DMS53 treated with DMSO at 0.1 percent for 48 hours (cell line): ENCODE measurements at regions not wholly inside any gene's neighbourhood (a gene's known extent, or its start where the extent isn't known, plus 50 kb on each side); places are given as distances from the start of the nearest gene placed in this dataset.
"Not testable (repeated sequence)": the region's sequence is repeated elsewhere in the genome, so short reads cannot be mapped to it uniquely, and the experiment has no call there.

Source experiments
- DNase-seq: peaks from one replicate; lab custom pipeline; 2025; ENCODE audit not compliant: unreplicated experiment; lab: John Stamatoyannopoulos, UW

DNA sequence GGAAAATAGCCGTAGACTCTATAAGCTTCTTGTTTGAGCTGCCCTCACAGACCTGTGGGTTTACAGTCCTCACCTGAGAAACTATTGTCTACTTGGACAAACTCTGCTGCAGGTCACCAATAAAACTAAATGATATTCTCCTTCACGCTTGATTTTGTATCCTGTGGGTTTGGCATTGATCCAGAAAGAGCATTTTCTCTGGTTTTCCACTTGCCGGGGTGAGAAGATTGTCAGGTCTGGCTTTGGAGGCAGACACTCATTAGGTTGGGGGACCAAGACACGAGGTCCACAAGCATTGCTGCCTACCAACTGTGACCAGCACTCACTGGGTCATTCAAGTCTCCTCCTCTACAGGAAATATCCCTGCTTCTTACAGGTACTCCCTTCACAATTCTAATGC, 68.5 kb downstream of the CDC14C start:
- DNase-seq, result no peak

DNA sequence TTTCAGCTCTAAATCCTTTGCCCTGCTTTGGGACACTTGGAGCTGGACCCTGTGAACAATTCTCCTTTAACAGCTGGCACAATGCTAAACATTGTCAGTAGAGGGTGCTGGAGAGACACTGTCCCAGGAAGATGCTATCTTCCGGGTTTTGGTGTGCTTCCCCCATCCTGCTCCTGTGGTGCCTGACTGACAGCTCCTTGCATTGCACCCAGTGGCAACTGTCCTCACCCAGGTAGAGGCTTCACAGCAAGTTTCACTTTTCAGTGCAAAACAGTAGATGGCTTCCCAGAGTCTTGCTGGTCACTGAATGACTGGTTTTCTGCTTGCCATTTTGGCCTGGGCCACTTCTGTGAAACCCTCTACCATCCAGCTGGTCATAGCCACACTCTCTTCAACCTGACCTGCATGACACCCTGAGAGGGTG, 77.3 kb downstream of the CDC14C start:
- DNase-seq, result peak; percentile 76

DNA sequence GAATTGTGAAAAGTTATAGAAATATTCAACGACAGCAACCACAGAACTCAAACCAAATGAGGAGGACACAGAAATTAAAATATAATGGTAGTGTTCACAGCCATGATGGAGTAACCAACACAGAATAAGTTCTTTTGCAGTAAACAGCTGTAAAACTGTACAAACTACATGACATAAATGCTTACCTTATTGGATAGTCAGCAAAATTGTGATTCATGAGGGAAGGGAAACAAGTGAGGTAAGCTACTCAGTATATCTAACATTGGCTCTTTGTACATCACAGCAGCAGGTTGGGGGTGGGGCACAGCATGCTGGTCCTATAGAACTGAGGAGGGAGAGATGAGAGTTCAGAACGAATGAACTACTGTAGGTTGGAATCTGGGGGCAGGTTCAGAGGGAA, 86.4 kb downstream of the CDC14C start:
- DNase-seq, result no peak

DNA sequence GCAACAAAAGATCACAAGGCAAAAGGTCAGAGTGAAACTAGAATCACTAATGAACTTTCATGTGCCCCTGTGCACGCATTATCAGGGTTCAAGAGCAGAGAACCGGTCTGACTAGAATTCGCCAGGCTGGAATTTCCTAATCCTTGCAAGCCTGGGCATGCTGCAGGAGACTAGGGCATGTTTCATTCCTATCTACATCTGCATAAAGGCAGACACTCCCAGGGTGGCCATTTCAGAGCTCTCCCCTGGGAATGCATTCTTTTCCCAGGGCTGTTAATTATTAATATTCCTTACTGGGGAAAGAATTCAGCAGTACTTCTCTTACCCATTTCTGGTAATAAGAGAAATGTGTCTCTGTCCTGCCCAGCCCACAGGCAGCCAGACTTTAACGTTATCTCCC, 90.5 kb downstream of the CDC14C start:
- no peak for DNase-seq

DNA sequence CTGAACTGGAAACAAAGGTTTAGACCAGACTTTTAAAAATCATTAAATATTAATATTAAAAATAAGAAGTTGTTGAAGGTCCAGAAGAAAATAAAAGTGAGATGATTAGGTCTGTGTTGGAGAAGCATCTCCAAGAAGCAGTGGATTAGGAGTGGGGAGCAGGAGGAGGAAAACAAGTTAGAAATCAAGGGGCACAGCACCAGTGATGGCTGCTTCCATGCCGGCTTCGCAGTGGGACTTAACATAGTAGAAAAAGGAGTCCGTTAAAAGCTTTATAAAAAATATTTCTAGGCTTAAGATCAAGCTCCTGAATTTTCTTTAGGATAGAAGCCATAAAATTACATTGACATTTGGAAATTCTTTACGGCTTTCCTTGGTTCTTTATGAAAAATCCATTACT, 95.8 kb downstream of the CDC14C start:
- no peak for DNase-seq

DNA sequence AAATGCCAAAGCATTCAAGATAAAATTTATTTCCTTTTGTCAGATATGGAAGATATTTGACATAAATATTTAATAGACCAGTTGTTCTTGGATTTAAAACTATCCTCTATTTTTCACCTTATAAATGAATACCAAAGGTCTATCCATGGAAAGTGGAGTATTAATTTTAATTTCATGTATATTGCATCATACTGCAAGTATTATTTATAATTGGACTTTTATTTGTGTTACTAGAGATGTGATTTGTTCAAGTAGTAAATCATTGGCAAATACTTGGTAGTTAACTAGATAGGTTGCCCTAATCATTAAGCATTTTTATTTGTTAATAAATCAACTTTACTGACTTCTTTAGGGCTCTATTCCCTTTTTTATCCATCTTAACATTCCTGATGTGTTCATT, 98.1 kb downstream of the CDC14C start:
- no peak for DNase-seq

DNA sequence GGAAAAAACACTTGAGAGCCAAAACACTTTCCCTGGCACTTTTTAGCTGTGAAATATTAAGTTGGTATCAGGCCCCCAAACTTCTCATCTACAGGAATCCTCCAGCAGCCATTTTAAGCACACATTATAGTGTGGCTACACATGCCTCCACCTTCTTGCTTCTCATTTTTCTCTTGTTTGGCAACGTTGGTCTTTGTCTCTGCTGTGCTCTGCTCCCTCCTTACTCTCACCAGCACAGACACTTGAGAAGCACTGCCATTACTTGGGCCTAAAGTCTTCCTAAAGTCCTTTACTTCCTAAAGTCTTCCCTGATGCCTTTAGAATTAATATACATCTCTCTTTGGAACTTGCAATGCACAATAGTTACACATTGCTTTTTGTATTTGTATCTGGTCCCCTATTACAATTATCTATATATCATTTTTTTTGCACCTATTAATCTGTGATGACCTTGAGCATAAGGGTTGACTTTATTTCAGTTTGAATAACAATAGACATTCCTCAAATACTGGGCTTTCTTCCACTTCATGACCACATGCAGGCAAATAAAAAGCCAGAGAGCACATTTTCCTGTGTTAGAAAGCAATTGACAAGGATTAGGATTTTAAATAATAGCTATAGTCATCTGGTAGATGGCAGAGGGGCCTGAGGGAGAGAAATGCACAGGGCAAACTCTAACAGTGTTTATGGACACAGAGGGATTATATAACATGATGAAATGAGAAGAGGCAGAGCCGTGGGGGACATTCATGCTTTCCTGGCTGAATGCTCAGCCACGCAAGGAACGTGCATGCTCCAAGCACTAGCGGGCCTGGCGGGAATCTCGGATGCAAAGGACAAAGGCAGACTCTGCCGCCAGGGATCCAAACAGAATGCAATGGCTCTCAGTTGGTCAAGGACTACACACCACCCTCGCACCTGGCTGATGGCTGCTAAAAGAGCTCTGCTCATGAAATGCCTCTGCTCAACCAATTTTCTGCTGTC, 99.3 kb downstream of the CDC14C start:
- DNase-seq, result no peak

DNA sequence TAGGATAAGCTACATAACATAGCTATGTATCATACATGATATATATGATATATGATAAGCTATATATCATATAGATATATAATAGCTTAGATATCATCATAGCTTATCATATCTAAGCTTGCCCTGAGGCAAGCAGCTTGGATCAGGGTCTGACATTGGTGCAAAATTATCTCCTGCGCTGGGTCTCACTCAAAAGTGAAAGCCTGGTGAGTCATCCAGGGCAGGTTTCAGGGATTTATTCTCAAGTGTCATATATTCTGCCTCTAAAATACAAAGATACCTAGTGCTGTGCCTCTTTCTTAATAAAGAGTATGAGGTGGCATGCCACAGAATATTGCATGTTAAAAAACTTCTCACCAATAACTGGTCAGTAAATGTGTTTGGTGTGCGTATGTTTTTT, 105.9 kb downstream of the CDC14C start:
- no peak for DNase-seq

DNA sequence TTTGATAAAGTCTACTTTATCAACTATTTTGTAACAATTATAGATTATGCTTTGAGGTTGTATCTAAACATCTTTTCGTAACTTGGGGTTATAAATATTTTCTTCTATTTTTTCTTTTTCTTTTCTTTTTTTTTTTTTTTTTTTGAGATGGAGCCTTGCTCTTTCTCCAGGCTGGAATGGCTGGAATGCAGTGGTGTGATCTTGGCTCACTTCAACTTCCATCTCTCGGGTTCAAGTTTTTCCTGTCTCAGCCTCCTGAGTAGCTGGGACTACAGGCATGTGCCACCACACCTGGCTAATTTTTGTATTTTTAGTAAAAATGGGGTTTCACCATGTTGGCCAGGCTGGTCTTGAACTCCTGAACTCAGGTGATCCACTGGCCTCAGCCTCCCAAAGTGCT, 108.8 kb downstream of the CDC14C start:
- DNase-seq, result not testable (repeated sequence)

DNA sequence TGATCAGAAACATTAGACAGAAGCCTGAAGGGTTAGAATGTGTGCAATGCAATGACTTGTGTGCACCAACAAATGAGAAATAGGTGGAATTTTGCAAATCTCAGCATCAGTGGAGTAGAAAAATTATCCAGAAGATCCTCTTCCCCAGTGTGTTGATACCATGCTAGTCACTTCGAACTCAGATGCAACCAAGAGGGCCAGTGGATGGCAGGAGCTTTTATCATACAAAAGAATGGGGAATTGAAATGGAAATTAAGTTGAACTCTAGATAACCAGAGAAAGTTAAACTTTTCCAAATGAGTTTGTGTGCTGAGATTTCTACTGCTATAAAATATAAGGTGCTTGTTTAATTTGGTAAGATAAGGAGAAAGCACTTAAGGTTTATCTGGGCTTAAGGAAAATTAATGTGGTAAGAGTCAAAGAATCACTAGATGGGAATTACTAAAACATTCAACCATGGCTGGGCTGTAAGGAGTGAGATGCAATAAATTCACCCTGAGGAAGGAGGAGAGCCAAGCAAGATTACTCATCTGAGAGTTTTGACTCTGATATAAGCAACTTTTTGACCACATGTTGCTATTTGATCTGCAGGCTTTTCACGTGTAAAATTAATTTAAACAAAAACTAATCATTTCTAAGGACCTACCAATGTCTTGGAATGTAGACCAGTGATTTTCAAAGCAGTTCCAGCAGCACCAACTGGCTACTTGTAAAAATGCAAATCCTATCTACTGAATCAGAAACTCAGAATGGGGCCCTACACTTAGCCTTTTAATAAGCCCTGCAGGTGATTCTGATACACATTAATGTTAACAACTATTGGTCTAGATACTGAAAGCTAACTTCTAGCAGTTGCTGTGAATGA, 113.2 kb downstream of the CDC14C start:
- no peak for DNase-seq

DNA sequence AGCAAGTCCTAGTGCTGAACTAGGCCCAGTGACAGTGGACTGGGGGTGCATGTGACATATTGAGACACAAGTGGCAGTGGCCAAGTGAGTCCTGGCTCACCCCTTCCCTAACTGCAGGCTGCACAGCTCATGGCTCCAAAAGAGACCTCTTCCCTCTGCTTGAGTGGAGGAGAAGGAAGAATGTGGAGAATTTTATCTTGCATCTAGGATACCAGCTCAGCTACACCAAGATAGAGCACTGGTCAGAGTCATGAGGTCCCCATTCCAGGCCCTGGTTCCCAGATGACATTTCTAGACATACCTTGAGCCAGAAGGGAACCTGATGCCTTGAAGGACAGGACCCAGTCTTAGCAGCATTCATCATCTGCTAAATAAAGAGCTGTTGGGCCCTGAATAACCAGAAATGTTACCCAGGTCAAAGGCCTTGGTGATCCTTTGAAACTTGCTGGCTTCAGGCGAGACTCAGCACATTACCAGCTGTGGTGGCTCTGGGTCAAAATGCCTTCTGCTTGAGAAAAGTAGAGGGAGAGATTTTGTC, 114.5 kb downstream of the CDC14C start:
- no peak for DNase-seq

DNA sequence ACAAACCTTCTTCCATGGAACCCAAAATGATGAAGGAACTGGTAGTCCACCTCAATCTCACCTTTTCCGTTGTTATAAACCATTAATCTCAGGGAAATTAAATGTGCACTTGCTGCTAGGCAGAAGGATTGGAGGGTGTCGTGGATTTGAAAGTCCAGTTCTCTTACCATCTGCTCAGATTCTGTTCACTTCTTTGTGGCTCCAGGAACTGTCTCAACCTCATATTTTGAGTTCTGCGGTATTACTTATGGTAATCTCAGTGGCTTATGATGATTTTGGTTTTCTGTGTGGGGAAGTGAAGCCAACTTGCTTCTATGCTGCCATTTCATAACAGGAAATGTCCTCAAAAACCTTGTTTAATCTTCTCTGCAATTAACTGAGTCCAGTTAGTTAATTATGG, 136.4 kb downstream of the CDC14C start:
- DNase-seq, result no peak

DNA sequence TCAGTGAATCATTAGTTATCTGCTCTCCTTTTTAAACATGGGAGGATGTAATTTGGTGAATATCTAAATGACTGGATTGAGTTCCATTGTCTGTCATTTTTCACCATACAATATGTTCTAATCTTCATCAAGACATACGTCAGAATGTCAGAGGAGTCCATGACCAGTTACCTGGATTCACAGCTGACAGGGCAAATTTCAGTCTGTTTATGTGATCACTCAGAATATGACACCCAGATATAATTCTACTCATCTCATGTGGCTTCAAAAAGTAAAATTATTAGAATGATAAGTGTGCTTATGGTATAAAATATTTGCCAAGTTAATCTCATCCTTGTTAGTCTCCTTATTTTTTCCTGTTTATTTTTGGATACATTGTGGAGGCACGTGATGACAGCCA, 150.2 kb downstream of the CDC14C start:
- DNase-seq, result no peak

DNA sequence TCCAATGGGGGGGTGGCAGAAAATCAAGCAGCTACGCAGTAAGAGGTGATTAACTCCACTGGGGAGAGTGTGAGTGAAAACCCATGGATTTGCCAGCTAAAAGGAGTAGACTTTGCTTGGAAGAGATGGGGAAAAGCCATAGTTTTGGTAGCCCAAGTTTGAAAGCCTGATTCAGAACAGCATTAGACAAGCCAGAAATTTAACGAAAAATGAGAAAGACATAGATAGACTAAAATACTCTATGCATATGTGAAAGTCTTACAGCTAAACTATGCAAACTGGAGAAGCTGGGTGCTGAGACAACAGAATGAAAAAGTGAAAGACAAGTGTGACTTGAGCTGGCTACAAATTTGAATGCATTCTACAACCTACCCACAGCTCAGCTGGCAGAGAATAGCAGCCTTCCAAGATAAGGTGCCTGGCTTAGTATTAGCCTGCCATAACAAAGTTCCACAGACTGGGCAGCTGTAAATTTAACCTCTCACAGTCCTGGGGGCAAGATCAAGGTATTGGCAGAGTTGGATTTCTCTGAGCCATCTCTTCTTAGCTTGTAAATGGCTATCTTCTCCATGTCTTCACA, 156.6 kb downstream of the CDC14C start:
- DNase-seq, result no peak

DNA sequence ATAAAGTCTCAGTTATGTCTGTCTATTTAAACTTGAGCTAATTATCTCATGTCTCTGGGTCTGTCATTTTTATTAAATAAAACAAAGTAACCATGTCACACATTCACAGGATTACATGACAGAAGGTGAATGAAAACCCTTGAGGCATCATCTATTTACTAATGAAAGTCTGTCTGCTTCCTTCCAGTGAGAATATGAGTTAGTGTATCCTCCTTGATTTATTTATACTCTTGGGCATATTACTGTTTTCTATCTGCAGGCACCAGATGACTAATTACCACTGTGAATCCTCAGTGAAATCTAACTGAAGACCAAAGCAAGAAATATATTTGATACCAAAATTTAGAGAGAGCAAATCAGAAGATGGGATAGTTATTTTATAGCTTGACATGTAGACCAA, 163.7 kb downstream of the CDC14C start:
- no peak for DNase-seq

DNA sequence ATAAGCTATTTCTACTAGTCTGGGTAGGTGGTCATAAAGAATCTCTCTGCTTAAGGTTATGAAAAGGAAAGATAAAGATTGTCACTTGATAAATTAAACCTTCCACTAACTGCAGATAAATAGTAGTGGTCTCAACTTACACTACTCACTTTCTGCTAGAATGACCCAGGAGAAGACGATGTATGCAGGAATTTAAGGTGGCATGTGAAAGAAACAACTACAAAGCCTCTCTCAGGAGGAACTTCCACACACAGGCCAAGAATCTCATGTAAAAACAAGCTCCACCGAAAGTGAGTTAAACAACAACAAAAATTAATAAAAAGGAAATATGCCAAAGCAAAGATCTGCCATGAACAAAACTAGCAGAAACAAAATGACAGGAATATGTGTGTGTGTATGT, 165.4 kb downstream of the CDC14C start:
- DNase-seq, result no peak

DNA sequence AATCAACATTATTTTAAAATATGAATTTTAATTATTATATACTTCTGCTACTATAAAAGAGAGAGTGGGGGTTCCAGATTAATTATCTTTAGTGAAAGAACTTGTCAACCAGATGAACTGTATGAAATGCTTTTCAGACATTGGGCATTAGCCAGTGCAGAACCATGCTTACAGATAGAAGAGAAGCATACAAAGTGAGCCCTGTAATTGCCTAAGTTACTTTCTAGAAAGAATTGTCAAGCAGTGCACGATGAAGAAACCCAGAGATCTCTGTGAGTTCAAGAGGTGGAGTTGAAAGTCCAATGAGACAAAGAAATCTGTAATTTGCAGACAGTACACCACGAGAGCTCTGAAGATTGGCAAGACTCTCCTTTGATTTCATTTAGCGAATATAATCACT, 166.7 kb downstream of the CDC14C start:
- no peak for DNase-seq

DNA sequence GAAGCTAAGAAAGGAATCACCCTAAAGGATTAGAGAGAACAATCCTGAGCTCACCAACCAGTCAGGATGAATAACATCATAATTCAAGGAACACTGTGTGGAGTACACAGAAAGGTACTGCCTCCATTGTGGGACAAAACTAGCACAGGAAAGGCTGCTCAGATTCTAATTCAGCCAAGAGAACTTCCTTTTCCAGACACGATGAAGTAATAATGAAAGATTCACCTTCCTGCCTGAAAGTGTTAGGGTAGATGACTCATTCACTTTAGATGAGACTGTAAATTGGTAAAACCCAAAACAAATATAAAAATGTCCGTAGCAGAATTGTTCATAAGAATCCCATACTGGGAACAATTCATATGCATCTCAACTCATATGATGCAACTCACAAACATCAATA, 167.2 kb downstream of the CDC14C start:
- DNase-seq, result peak; percentile 59

DNA sequence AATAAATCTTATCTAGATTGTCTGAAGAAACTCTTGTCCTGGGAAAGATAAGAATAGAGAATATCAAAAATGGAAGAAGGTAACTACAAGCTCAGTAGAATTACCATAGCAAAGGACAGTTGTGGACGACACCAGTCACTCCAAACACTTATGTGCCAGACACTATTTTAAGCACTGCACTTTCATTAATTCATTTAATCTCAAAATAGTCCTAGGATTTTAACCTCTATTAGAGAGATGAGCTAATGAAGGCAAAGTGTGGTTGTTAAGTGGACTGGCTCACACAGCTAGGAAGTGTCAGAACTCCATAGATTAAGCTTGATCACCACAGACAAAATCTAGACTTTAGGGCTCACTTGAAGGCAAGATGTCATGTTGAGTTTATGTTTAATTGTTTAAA, 168.9 kb downstream of the CDC14C start:
- no peak for DNase-seq

DNA sequence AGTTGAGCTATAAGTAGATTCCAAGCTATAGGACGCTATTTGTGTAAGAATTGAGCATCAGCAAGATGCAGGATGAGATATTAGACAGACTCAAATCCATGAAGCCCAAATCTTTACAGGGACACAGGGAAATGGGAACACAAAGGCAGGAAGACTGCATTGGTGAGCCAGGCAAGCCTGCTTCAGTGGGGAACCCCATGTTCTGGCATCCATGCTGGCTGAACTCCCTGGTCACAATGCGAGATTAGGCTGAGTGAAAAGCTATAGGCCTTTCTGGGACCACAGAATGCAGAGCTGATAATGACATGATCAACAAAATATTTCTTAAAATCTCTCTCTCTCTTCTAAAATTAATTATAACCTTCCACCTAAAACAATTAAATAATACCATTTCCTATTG, 170.5 kb downstream of the CDC14C start:
- no peak for DNase-seq

DNA sequence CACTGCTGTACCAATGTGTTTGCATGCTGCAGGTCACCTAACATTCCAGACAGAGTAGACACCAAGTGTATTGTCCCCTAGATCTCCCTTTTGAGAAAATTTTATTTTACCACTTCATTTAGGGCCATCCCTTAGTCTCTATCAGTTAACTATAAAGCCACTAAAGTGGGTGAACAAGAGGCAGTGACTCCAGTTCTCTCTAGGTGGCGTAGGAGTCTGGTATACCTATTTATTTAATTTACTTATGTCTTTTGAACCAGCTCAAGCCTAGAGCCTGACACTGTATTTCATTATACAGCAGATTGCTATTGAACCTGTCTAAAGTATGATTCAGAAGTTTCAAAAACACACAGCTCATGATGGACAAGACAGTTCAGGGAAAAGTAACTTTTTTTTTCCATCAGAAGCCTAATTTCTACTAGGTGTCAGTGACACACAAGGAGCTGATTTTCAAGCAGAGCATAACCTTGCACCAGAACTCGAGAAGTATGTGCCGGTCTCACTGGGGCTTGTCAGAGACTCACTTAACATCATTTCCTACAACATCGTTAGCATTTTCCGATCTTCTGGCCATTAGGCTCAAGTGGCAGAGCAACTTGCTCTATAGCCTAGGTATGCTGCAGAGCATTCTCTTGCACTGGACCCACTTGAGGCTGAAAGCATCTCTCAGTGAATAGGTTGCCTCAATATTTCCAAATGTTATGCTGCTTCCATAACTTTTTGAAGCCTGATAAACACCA, 175.4 kb downstream of the CDC14C start:
- DNase-seq, result peak; percentile 32
